ENCODE measurements at regions not wholly inside any gene's neighbourhood (a gene's known extent, or its start where the extent isn't known, plus 50 kb on each side); places are given as distances from the start of the nearest gene placed in this dataset.
A peak's percentile ranks its signal among the peaks of the same experiment; 100 is the strongest.
"Not testable (repeated sequence)": the region's sequence is repeated elsewhere in the genome, so short reads cannot be mapped to it uniquely, and the experiment has no call there.

DNA sequence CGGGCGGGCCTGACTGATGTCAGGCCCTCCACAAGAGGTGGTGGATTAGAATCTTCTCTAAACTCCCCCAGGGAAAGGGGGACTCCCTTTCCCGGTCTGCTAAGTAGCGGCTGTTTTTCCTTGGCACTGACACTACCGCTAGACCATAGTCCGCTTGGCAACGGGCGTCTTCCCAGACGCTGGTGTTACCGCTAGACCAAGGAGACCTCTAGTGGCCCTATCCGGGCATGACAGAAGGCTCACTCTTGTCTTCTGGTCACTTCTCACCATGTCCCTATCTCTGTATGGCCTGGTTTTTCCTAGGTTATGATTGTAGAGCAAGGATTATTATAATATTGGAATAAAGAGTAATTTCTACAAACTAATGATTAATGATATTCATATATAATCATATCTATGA is 318.2 kb upstream of the DKK2 start:
- H2BK15ac ChIP-seq (ENCODE audit: low read depth, low read length); H4K20me1 ChIP-seq (ENCODE audit: insufficient read depth, low read length); H2BK20ac ChIP-seq (ENCODE audit: low read depth, low read length); in situ Hi-C loops (cut with MboI; ENCODE audit: low sequenced_read_pairs); H3K4me3 ChIP-seq (ENCODE audit: insufficient read depth, low read depth, low read length); H2BK120ac ChIP-seq (ENCODE audit: low read depth, low read length); H2AK9ac ChIP-seq (replicated peaks; ENCODE audit: low read depth, low read length, poor library complexity); H3K14ac ChIP-seq (replicated peaks; ENCODE audit: low read depth, low read length); POLR2A ChIA-PET (ENCODE audit: unreplicated experiment); H3K56ac ChIP-seq (ENCODE audit: extremely low read depth, insufficient read depth, low read length); H2AK5ac ChIP-seq (ENCODE audit: low read depth, low read length); ATAC-seq (ENCODE audit: low read depth); H3K4me2 ChIP-seq (ENCODE audit: low read depth, low read length); H4K91ac ChIP-seq (ENCODE audit: insufficient read depth, low read depth, low read length); H2AFZ ChIP-seq (replicated peaks; ENCODE audit: low read length, poor library complexity); CTCF ChIA-PET; H3K36me3 ChIP-seq (ENCODE audit: control insufficient read depth, insufficient read depth, low read length); H3K23ac ChIP-seq (ENCODE audit: low read depth, low read length); H4K8ac ChIP-seq (ENCODE audit: low read depth in 2 of 2, low read length in 2 of 2); H3K27ac ChIP-seq (ENCODE audit: insufficient read depth, low read length); H3K9ac ChIP-seq (ENCODE audit: low read depth, low read length); H4K5ac ChIP-seq (ENCODE audit: low read depth, low read length); H3K4me1 ChIP-seq (ENCODE audit: control insufficient read depth, insufficient read depth, low read length); dilution Hi-C loops (cut with HindIII; ENCODE audit: low sequenced_read_pairs, unreplicated experiment); H3K18ac ChIP-seq (ENCODE audit: low read depth, low read length); H3K4ac ChIP-seq (ENCODE audit: low read depth, low read length); H3K9me1 ChIP-seq (ENCODE audit: insufficient read depth, low read length); DNase-seq; H2BK5ac ChIP-seq (ENCODE audit: low read depth, low read length, poor library complexity, severe bottlenecking); H3K79me1 ChIP-seq (ENCODE audit: low read depth in 1 of 2, low read length in 2 of 2); H3K9me3 ChIP-seq (ENCODE audit: control insufficient read depth, insufficient read depth, low read length); BruUV-seq (replicated peaks); H3K27me3 ChIP-seq (ENCODE audit: control insufficient read depth, insufficient read depth, low read length): not testable (repeated sequence)
- intact Hi-C loops (cut with micrococcal nuclease), result loop anchor here (5.0 kb wide), 1 partner anchor 37 kb away; no protein-coding TSS in a partner anchor
- peak; percentile 35 for TF ChIP-seq RAD21 (IDR thresholded peaks at IDR 0.05; ENCODE audit: low read length)
- TF ChIP-seq, protein P1, sequence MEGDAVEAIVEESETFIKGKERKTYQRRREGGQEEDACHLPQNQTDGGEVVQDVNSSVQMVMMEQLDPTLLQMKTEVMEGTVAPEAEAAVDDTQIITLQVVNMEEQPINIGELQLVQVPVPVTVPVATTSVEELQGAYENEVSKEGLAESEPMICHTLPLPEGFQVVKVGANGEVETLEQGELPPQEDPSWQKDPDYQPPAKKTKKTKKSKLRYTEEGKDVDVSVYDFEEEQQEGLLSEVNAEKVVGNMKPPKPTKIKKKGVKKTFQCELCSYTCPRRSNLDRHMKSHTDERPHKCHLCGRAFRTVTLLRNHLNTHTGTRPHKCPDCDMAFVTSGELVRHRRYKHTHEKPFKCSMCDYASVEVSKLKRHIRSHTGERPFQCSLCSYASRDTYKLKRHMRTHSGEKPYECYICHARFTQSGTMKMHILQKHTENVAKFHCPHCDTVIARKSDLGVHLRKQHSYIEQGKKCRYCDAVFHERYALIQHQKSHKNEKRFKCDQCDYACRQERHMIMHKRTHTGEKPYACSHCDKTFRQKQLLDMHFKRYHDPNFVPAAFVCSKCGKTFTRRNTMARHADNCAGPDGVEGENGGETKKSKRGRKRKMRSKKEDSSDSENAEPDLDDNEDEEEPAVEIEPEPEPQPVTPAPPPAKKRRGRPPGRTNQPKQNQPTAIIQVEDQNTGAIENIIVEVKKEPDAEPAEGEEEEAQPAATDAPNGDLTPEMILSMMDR (conservative IDR thresholded peaks at IDR 0.05; ENCODE audit: low read depth, low read length), result peak; percentile 28; the same call in 1 of the 2 replicates
- WGBS, 2 experiments (ENCODE audit: extremely low coverage in 2 of 2, insufficient read length in 1 of 2), result no CpG with 5 or more reads among the region's 11 CpGs
